K562 (cell line): ENCODE measurements at regions not wholly inside any gene's neighbourhood (a gene's known extent, or its start where the extent isn't known, plus 50 kb on each side); places are given as distances from the start of the nearest gene placed in this dataset.

Source experiments
- ATAC-seq: fragments of 200-7000 bp; cut with Tn5 transposase; 3 replicates; pipeline ENCODE4 v1.9.1; 2020; ENCODE audit warnings: moderate library complexity
- BruUV-seq: library from RNA; stranded (reverse); fragments of 400-500 nt; replicated peaks from 2 replicates; lab custom pipeline; 2021; lab: Mats Ljungman, UMichigan
- CTCF ChIA-PET: fragments of 300-600 bp; formaldehyde crosslinking; extraction: SDS; loops from one replicate; lab custom pipeline; 2021; ENCODE audit warnings: low intra/inter-chr PET ratio; lab: Yijun Ruan, JAX
- POLR2A ChIA-PET: fragments of 300-600, 350-650 bp; sonication (Branson Sonifier 250); formaldehyde crosslinking; extraction: SDS; loops from one replicate; lab custom pipeline; 2021; ENCODE audit warnings: antibody characterized with exemption, inconsistent platforms; lab: Yijun Ruan, JAX
- DNase-seq, 4 experiments: peaks; one replicate each; pipeline versions ENCODE4 v3.0.0 to v3.0.0-alpha.2; 2011 to 2018; ENCODE audit warnings: low spot score in 3 of 4, mixed read lengths in 3 of 4; ENCODE audit errors: extremely low read depth in 1 of 4
- FAIRE-seq: peaks from 2 replicates; lab custom pipeline; 2011; peaks lifted over from hg19 to GRCh38; lab: Jason Lieb, UNC
- H2AFZ ChIP-seq: 2 replicates; pipeline ENCODE4 v1.6.0; 2011; ENCODE audit warnings: low read depth, low read length, control low read depth, inconsistent platforms
- H3K27ac ChIP-seq: fragments of 200-600 bp; 3 replicates; pipeline ENCODE4 v1.8.0; 2011; ENCODE audit warnings: low read depth, mild to moderate bottlenecking, control low read depth, inconsistent platforms, low read length, moderate library complexity, mixed read lengths; ENCODE audit errors: extremely low read depth
- H3K27me3 ChIP-seq, 2 experiments: fragments of 300-600 bp in 1 of 2; 2 replicates in 1 of 2; 3 replicates in 1 of 2; pipeline versions ENCODE4 v1.6.0 to v1.8.0; 2011; ENCODE audit warnings: inconsistent platforms in 2 of 2, low read length in 2 of 2, mild to moderate bottlenecking in 1 of 2, mixed read lengths in 1 of 2, moderate library complexity in 1 of 2; ENCODE audit not compliant: control insufficient read depth in 2 of 2, insufficient read depth in 2 of 2
- H3K36me3 ChIP-seq: fragments of 300-600 bp; 3 replicates; pipeline ENCODE4 v1.8.0; 2011; ENCODE audit warnings: mild to moderate bottlenecking, low read length, inconsistent platforms; ENCODE audit not compliant: control insufficient read depth, insufficient read depth
- H3K4me1 ChIP-seq, 2 experiments: fragments of 200-600 bp in 1 of 2; replicated peaks in 1 of 2; 2 replicates in 1 of 2; 3 replicates in 1 of 2; pipeline versions ENCODE4 v1.5.1 to v1.8.0; 2011; ENCODE audit warnings: inconsistent platforms in 2 of 2, low read length in 2 of 2, mild to moderate bottlenecking in 1 of 2, mixed read lengths in 1 of 2, moderate library complexity in 1 of 2; ENCODE audit not compliant: control insufficient read depth in 2 of 2, insufficient read depth in 2 of 2
- H3K4me2 ChIP-seq: 2 replicates; pipeline ENCODE4 v1.6.1; 2011; ENCODE audit warnings: low read length, control low read depth, inconsistent platforms, mixed read lengths; ENCODE audit not compliant: insufficient read depth
- H3K4me3 ChIP-seq: fragments of 200-600 bp; sonication (generic), shearing (Covaris generic); 2 replicates; pipeline ENCODE4 v1.5.1; 2016; ENCODE audit warnings: control low read depth, inconsistent platforms
- H3K79me2 ChIP-seq: fragments of 200-600 bp; 3 replicates; pipeline ENCODE4 v1.8.0; 2011; ENCODE audit warnings: low read length, inconsistent platforms; ENCODE audit not compliant: control insufficient read depth, insufficient read depth
- H3K9ac ChIP-seq, 2 experiments: 2 replicates each; pipeline versions ENCODE4 v1.6.0 to v1.6.1; 2011; ENCODE audit warnings: low read depth in 2 of 2, low read length in 2 of 2, control low read depth in 1 of 2, inconsistent platforms in 1 of 2, mild to moderate bottlenecking in 1 of 2, mixed read lengths in 1 of 2; ENCODE audit not compliant: insufficient read depth in 1 of 2
- H3K9me1 ChIP-seq: one replicate; pipeline ENCODE4 v1.6.0; 2011; ENCODE audit warnings: inconsistent platforms, mild to moderate bottlenecking, low read length, moderate library complexity; ENCODE audit not compliant: control insufficient read depth, insufficient read depth
- H3K9me3 ChIP-seq: replicated peaks from 2 replicates; pipeline ENCODE4 v1.5.1; 2011; ENCODE audit warnings: low read depth, low read length, inconsistent platforms; ENCODE audit not compliant: control insufficient read depth, insufficient read depth
- H4K20me1 ChIP-seq: replicated peaks from 2 replicates; pipeline ENCODE4 v1.6.1; 2011; ENCODE audit warnings: low read length, inconsistent platforms, mixed read lengths; ENCODE audit not compliant: control insufficient read depth, insufficient read depth
- ASH1L ChIP-seq: fragments of 450-650 bp; IDR thresholded peaks from 2 replicates; pipeline ENCODE4 v1.6.1; 2018; ENCODE audit warnings: borderline replicate concordance, mild to moderate bottlenecking, low read depth; ENCODE audit not compliant: partially characterized antibody
- ATF7 ChIP-seq: fragments of 450-650 bp; IDR thresholded peaks from 2 replicates; pipeline ENCODE4 v1.7.1; 2014; ENCODE audit warnings: mild to moderate bottlenecking, moderate library complexity
- GATA2 ChIP-seq: sonication (generic); formaldehyde crosslinking; IDR thresholded peaks from 2 replicates; pipeline ENCODE4 v1.4.0; 2020; ENCODE audit warnings: mild to moderate bottlenecking, missing genetic modification reagents
- GATAD2A ChIP-seq: fragments of 450-650 bp; IDR thresholded peaks from 2 replicates; pipeline ENCODE4 v1.6.1; 2017
- HNRNPH1 ChIP-seq: fragments of 200-400 bp; formaldehyde crosslinking; optimal IDR thresholded peaks from 2 replicates; pipeline ENCODE3; 2017; ENCODE audit warnings: low read depth, mild to moderate bottlenecking, low read length, moderate library complexity
- NCOA2 ChIP-seq, 2 experiments: fragments of 450-650 bp; IDR thresholded peaks; 2 replicates each; pipeline ENCODE4 v1.6.1; 2018; ENCODE audit warnings: mild to moderate bottlenecking in 2 of 2, moderate library complexity in 1 of 2; ENCODE audit not compliant: partially characterized antibody in 2 of 2
- NR1H2 ChIP-seq: sonication (generic); formaldehyde crosslinking; IDR thresholded peaks from 2 replicates; pipeline ENCODE4 v1.4.0; 2020; ENCODE audit warnings: mild to moderate bottlenecking, missing genetic modification reagents
- POLR3G ChIP-seq: IDR thresholded peaks from 2 replicates; pipeline ENCODE4 v1.6.1; 2011; ENCODE audit not compliant: insufficient read length, insufficient replicate concordance; ENCODE audit errors: extremely low read depth
- RBBP5 ChIP-seq: fragments of 200-600 bp; sonication (generic); IDR thresholded peaks from 2 replicates; pipeline ENCODE4 v1.6.1; 2012; ENCODE audit warnings: borderline replicate concordance, mild to moderate bottlenecking, low read length, control low read depth, inconsistent platforms; ENCODE audit not compliant: insufficient read depth, poor library complexity, severe bottlenecking
- RBM17 ChIP-seq: fragments of 200-400 bp; formaldehyde crosslinking; IDR thresholded peaks from 2 replicates; pipeline ENCODE4 v1.6.1; 2017; ENCODE audit warnings: low read depth, mild to moderate bottlenecking, low read length, borderline replicate concordance
- SMAD4 ChIP-seq: fragments of 250-450 bp; sonication (Bioruptor Pico); conservative IDR thresholded peaks from 2 replicates; pipeline ENCODE4 v1.8.0; 2021; ENCODE audit warnings: inconsistent platforms, mild to moderate bottlenecking, moderate library complexity
- SRSF3 ChIP-seq: fragments of 200-400 bp; formaldehyde crosslinking; IDR thresholded peaks from 2 replicates; pipeline ENCODE4 v1.6.1; 2016; ENCODE audit warnings: mild to moderate bottlenecking, low read length, moderate library complexity; ENCODE audit not compliant: insufficient read depth
- ZNF124 ChIP-seq: sonication (generic); formaldehyde crosslinking; IDR thresholded peaks from 2 replicates; pipeline ENCODE4 v1.8.1; 2022; ENCODE audit warnings: missing genetic modification reagents
- ZNF134 ChIP-seq: fragments of 250-450 bp; sonication (Bioruptor Pico); conservative IDR thresholded peaks from 2 replicates; pipeline ENCODE4 v1.4.0; 2020
- ZNF24 ChIP-seq: fragments of 450-650 bp; IDR thresholded peaks from 2 replicates; pipeline ENCODE4 v1.6.1; 2016
- ZNF668 ChIP-seq: fragments of 250-450 bp; sonication (Bioruptor Pico); IDR thresholded peaks from 2 replicates; pipeline ENCODE4 v1.8.0; 2022; ENCODE audit warnings: mild to moderate bottlenecking, inconsistent platforms
- ZNF696 ChIP-seq: fragments of 250-450 bp; sonication (Bioruptor Pico); conservative IDR thresholded peaks from 2 replicates; pipeline ENCODE4 v1.4.0; 2020; ENCODE audit warnings: mild to moderate bottlenecking, moderate library complexity
- ZNF75A ChIP-seq: fragments of 450-650 bp; formaldehyde crosslinking; IDR thresholded peaks from 2 replicates; pipeline ENCODE4 v1.4.0; 2020; ENCODE audit warnings: mild to moderate bottlenecking
- WGBS: fragments of 100-300 bp; shearing (Covaris generic); methylation state at CpG from one replicate; pipeline ENCODE4 v1.1.6; 2016; ENCODE audit warnings: low coverage, mixed read lengths; ENCODE audit not compliant: insufficient coverage; ENCODE audit errors: missing lambda C conversion rate; 5-methylcytosine and 5-hydroxymethylcytosine counted together
- in situ Hi-C: fragments of 300-500 bp; cut with MboI; formaldehyde crosslinking; loops from 4 replicates; pipeline ENCODE4 v1.15.0; 2018; ENCODE audit warnings: inconsistent platforms, mixed read lengths
- intact Hi-C: fragments of 100-400 bp; cut with micrococcal nuclease; formaldehyde crosslinking; loops from 2 replicates; pipeline ENCODE4 v1.14.2; 2022
- TF ChIP-seq, protein P1 (sequence below): IDR thresholded peaks from 3 replicates; pipeline ENCODE4 v1.6.1; 2011; ENCODE audit warnings: borderline replicate concordance, mild to moderate bottlenecking; ENCODE audit not compliant: insufficient read length, insufficient read depth

GRCh38 chr6:56767435-56767834 is 124.7 kb upstream of the DST start:
- no peak for TF ChIP-seq POLR3G
- no peak for TF ChIP-seq GATAD2A
- no peak for TF ChIP-seq RBM17
- no peak for TF ChIP-seq NR1H2 (CRISPR knock-in tag)
- TF ChIP-seq ZNF696: no peak
- no peak for TF ChIP-seq ZNF24
- H3K79me2 ChIP-seq: no peaks in the 10 kb centered on the region
- ATAC-seq (no peak), DNase-seq (no peak), FAIRE-seq (no peak)
- H3K36me3 ChIP-seq: no peaks in the 10 kb centered on the region
- no peak overlapping the region for H3K4me2 ChIP-seq
- 5% methylated on average over 7 of the region's 7 CpGs for WGBS
- H3K27ac ChIP-seq: no peak overlapping the region
- ChIA-PET POLR2A (no interaction called here), CTCF (no interaction called here)
- intact Hi-C loops: loop anchor here (5.0 kb wide), 1 partner anchor 130 kb away; no protein-coding TSS in a partner anchor
- H4K20me1 ChIP-seq: 0 out of 2 replicates have a peak, but pooled peaks cover 3% of the 10 kb centered on the region
- H2AFZ ChIP-seq: no peak overlapping the region
- no peaks in the 10 kb centered on the region for H3K9me1 ChIP-seq
- no peak overlapping the region for H3K4me3 ChIP-seq
- no peaks in the 10 kb centered on the region for H3K4me1 ChIP-seq
- H3K9ac ChIP-seq: no peak overlapping the region
- no peaks in the 10 kb centered on the region for H3K9me3 ChIP-seq
- in situ Hi-C loops: no loop called here
- BruUV-seq: no TSS peak
- H3K27me3 ChIP-seq: no peaks in the 10 kb centered on the region; a peak in 1 of 5 replicates

- H3K9me1 ChIP-seq: no peaks in the 10 kb centered on the region
- H2AFZ ChIP-seq: no peak overlapping the region
- BruUV-seq: no TSS peak
- DNase-seq: no peak
- no peaks in the 10 kb centered on the region for H3K4me1 ChIP-seq
- intact Hi-C loops (loop anchor here (5.0 kb wide), 1 partner anchor 129 kb away; no protein-coding TSS in a partner anchor), in situ Hi-C loops (no loop called here)
- no peaks in the 10 kb centered on the region; a peak in 1 of 5 replicates for H3K27me3 ChIP-seq
- 0 out of 2 replicates have a peak, but pooled peaks cover 3% of the 10 kb centered on the region for H4K20me1 ChIP-seq
- WGBS: 25% methylated on average over 1 of the region's 1 CpG
- no peaks in the 10 kb centered on the region for H3K79me2 ChIP-seq
- no peak overlapping the region for H3K4me2 ChIP-seq
- CTCF ChIA-PET: no interaction called here
- FAIRE-seq: no peak
- POLR2A ChIA-PET: interaction anchor here (0.6 kb wide), 1 partner anchor 498 kb away, joined by 3 read pairs; no protein-coding TSS in a partner anchor
- H3K9me3 ChIP-seq: no peaks in the 10 kb centered on the region
- no peak for ATAC-seq
- no peak overlapping the region for H3K27ac ChIP-seq
- no peaks in the 10 kb centered on the region for H3K36me3 ChIP-seq
- no peak overlapping the region for H3K4me3 ChIP-seq
- H3K9ac ChIP-seq: no peak overlapping the region
- TF ChIP-seq GATA2 (CRISPR knock-in tag): no peak
- no peak for TF ChIP-seq HNRNPH1
- TF ChIP-seq, protein P1, sequence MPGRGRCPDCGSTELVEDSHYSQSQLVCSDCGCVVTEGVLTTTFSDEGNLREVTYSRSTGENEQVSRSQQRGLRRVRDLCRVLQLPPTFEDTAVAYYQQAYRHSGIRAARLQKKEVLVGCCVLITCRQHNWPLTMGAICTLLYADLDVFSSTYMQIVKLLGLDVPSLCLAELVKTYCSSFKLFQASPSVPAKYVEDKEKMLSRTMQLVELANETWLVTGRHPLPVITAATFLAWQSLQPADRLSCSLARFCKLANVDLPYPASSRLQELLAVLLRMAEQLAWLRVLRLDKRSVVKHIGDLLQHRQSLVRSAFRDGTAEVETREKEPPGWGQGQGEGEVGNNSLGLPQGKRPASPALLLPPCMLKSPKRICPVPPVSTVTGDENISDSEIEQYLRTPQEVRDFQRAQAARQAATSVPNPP: no peak
- no peak for TF ChIP-seq ZNF668 (CRISPR knock-in tag)
- TF ChIP-seq SRSF3: no peak
- no peak for TF ChIP-seq ZNF134 (CRISPR knock-in tag)
- no peak for TF ChIP-seq RBBP5
- no peak for TF ChIP-seq ZNF75A
- no peak for TF ChIP-seq NCOA2 (IDR thresholded peaks at IDR 0.05; ENCODE audit: partially characterized antibody in 2 of 2)
- TF ChIP-seq ZNF124 (CRISPR knock-in tag): no peak
- no peak for TF ChIP-seq ASH1L
- no peak for TF ChIP-seq ATF7
- TF ChIP-seq SMAD4: no peak
Measured at GRCh38 chr6:56766806-56767178, 124.1 kb upstream of the DST start.
